ENCODE measurements at regions not wholly inside any gene's neighbourhood (a gene's known extent, or its start where the extent isn't known, plus 50 kb on each side); places are given as distances from the start of the nearest gene placed in this dataset.

GRCh38 chr12:84656705-84657104 lies 255.9 kb downstream of the SLC6A15 start:
- H3K79me2 ChIP-seq (ENCODE audit: insufficient read depth, low read length), result no peaks in the 10 kb centered on the region
- no peaks in the 10 kb centered on the region for H3K4me1 ChIP-seq (ENCODE audit: insufficient read depth, low read length, severe bottlenecking)
- H3K27me3 ChIP-seq (ENCODE audit: insufficient read depth, low read length), result no peaks in the 10 kb centered on the region
- no peaks in the 10 kb centered on the region for H3F3A ChIP-seq (ENCODE audit: insufficient read depth, low read length)
- no peaks in the 10 kb centered on the region for H3K36me3 ChIP-seq (ENCODE audit: insufficient read depth, low read length)
- no peak overlapping the region for H2AFZ ChIP-seq (ENCODE audit: low read length)
- H3K4me2 ChIP-seq (ENCODE audit: low read length), result no peak overlapping the region
- no peaks in the 10 kb centered on the region for H3K9me3 ChIP-seq (ENCODE audit: low read length)
- no peak overlapping the region for H3K27ac ChIP-seq (ENCODE audit: low read depth, low read length, poor library complexity, severe bottlenecking)
- no peak overlapping the region for H3K4me3 ChIP-seq (ENCODE audit: low read depth, low read length, poor library complexity, severe bottlenecking)
- H3K9me2 ChIP-seq (ENCODE audit: low read depth, low read length), result no peaks in the 10 kb centered on the region
- no peak for TF ChIP-seq EZH2 (IDR thresholded peaks at IDR 0.05; ENCODE audit: borderline replicate concordance, low read length)
- TF ChIP-seq, protein P1, sequence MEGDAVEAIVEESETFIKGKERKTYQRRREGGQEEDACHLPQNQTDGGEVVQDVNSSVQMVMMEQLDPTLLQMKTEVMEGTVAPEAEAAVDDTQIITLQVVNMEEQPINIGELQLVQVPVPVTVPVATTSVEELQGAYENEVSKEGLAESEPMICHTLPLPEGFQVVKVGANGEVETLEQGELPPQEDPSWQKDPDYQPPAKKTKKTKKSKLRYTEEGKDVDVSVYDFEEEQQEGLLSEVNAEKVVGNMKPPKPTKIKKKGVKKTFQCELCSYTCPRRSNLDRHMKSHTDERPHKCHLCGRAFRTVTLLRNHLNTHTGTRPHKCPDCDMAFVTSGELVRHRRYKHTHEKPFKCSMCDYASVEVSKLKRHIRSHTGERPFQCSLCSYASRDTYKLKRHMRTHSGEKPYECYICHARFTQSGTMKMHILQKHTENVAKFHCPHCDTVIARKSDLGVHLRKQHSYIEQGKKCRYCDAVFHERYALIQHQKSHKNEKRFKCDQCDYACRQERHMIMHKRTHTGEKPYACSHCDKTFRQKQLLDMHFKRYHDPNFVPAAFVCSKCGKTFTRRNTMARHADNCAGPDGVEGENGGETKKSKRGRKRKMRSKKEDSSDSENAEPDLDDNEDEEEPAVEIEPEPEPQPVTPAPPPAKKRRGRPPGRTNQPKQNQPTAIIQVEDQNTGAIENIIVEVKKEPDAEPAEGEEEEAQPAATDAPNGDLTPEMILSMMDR (IDR thresholded peaks at IDR 0.05; ENCODE audit: low read length), result no peak
- H4K20me1 ChIP-seq (ENCODE audit: insufficient read depth, low read length), result no peaks in the 10 kb centered on the region
- no peak overlapping the region for H3K9ac ChIP-seq (ENCODE audit: low read length)

DNA sequence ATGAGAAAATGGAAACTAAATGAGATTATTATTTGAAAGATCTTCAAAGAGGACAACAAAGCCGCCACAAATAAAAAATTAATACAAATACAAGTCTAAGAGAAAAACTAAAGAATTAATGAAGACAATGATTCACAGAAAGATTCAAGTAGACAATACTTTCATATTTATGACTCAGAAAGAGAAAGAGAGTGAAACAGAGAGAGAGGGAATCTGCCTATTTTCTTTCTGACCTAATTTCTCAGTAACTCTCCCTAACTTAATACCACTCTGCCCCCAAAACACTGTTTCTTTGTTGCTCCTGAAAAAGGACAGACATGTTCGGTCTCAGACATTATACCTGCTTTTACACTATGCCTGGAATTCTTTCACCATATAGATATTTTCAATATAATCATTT lies 259.1 kb downstream of the SLC6A15 start:
- H3K4me3 ChIP-seq (ENCODE audit: low read depth, low read length, poor library complexity, severe bottlenecking), result no peak overlapping the region
- no peaks in the 10 kb centered on the region for H3K36me3 ChIP-seq (ENCODE audit: insufficient read depth, low read length)
- H3K27ac ChIP-seq (ENCODE audit: low read depth, low read length, poor library complexity, severe bottlenecking), result no peak overlapping the region
- no peaks in the 10 kb centered on the region for H3K9me3 ChIP-seq (ENCODE audit: low read length)
- no peaks in the 10 kb centered on the region for H3K4me1 ChIP-seq (ENCODE audit: insufficient read depth, low read length, severe bottlenecking)
- TF ChIP-seq, protein P1 (IDR thresholded peaks at IDR 0.05; ENCODE audit: low read length), result no peak
- TF ChIP-seq EZH2 (IDR thresholded peaks at IDR 0.05; ENCODE audit: borderline replicate concordance, low read length), result no peak
- no peak overlapping the region for H3K4me2 ChIP-seq (ENCODE audit: low read length)
- no peaks in the 10 kb centered on the region for H4K20me1 ChIP-seq (ENCODE audit: insufficient read depth, low read length)
- no peak overlapping the region for H3K9ac ChIP-seq (ENCODE audit: low read length)
- H3K27me3 ChIP-seq (ENCODE audit: insufficient read depth, low read length), result no peaks in the 10 kb centered on the region
- no peaks in the 10 kb centered on the region for H3K9me2 ChIP-seq (ENCODE audit: low read depth, low read length)
- H3F3A ChIP-seq (ENCODE audit: insufficient read depth, low read length), result no peaks in the 10 kb centered on the region
- no peaks in the 10 kb centered on the region for H3K79me2 ChIP-seq (ENCODE audit: insufficient read depth, low read length)
- no peak overlapping the region for H2AFZ ChIP-seq (ENCODE audit: low read length)

DNA sequence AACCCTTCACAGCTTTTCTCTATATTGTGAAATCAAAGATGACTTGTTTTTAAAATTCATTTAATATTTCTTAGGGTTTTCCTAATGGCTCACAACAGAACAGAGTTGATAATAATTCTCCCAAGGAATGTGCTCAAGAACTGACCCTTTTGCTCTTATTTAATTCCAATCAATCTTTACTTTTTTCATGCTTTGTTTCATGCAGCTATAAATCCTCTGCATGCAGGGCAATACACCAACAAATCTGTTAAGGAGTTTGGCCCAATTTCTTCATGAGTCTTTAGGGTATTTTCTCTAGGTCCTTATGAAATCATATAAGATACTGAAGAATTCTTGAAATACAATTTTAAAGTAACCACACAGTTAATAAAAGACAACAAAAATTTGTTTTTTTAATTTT lies 264.2 kb downstream of the SLC6A15 start:
- Histone ChIP-seq H3K9me3 (ENCODE audit: low read length) (no peaks in the 10 kb centered on the region), H4K20me1 (ENCODE audit: insufficient read depth, low read length) (no peaks in the 10 kb centered on the region), H3K36me3 (ENCODE audit: insufficient read depth, low read length) (no peaks in the 10 kb centered on the region), H3K4me3 (ENCODE audit: low read depth, low read length, poor library complexity, severe bottlenecking) (no peak overlapping the region), H3K79me2 (ENCODE audit: insufficient read depth, low read length) (no peaks in the 10 kb centered on the region), H3F3A (ENCODE audit: insufficient read depth, low read length) (no peaks in the 10 kb centered on the region), H2AFZ (ENCODE audit: low read length) (no peak overlapping the region), H3K4me2 (ENCODE audit: low read length) (no peak overlapping the region), H3K9me2 (ENCODE audit: low read depth, low read length) (no peaks in the 10 kb centered on the region), H3K27ac (ENCODE audit: low read depth, low read length, poor library complexity, severe bottlenecking) (no peak overlapping the region), H3K9ac (ENCODE audit: low read length) (no peak overlapping the region), H3K27me3 (ENCODE audit: insufficient read depth, low read length) (no peaks in the 10 kb centered on the region), H3K4me1 (ENCODE audit: insufficient read depth, low read length, severe bottlenecking) (no peaks in the 10 kb centered on the region)
- TF ChIP-seq, protein P1 (IDR thresholded peaks at IDR 0.05; ENCODE audit: low read length), result no peak
- TF ChIP-seq EZH2 (IDR thresholded peaks at IDR 0.05; ENCODE audit: borderline replicate concordance, low read length), result no peak
